ENCODE measurements at regions not wholly inside any gene's neighbourhood (a gene's known extent, or its start where the extent isn't known, plus 50 kb on each side); places are given as distances from the start of the nearest gene placed in this dataset.

- no TSS peak for BruUV-seq (replicated peaks)
- no peaks in the 10 kb centered on the region for H3K9me3 ChIP-seq (ENCODE audit: low read depth, low read length, poor library complexity, severe bottlenecking)
- ChIA-PET CTCF (no interaction called here), POLR2A (ENCODE audit: low non-redundant PET) (no interaction called here)
- intact Hi-C loops (cut with micrococcal nuclease; ENCODE audit: unreplicated experiment): no loop called here
- H3K4me1 ChIP-seq (ENCODE audit: insufficient read depth, low read length, poor library complexity, severe bottlenecking): peaks cover 53% of the 10 kb centered on the region
- no peaks in the 10 kb centered on the region for H3K27me3 ChIP-seq (replicated peaks; ENCODE audit: insufficient read depth, low read depth, low read length, poor library complexity)
- H3K36me3 ChIP-seq (ENCODE audit: insufficient read depth, low read length, poor library complexity, severe bottlenecking): no peaks in the 10 kb centered on the region
- DNase-seq (ENCODE audit: low spot score): peak; percentile 89
- H3K27ac ChIP-seq (ENCODE audit: low read depth, low read length, poor library complexity, severe bottlenecking): no peak overlapping the region
- H3K4me3 ChIP-seq (ENCODE audit: low read depth, low read length, poor library complexity, severe bottlenecking): peak overlapping the region; percentile 20
- TF ChIP-seq CTCF (conservative IDR thresholded peaks at IDR 0.05; ENCODE audit: low read depth, low read length) (no peak), EZH2 (IDR thresholded peaks at IDR 0.05; ENCODE audit: borderline replicate concordance, low read depth, low read length, poor library complexity, severe bottlenecking) (no peak)
These were observed 232.6 kb downstream of the TBL1XR1 start for GRCh38 chr3:176964661-176965060.

- H3K9me3 ChIP-seq (ENCODE audit: low read depth, low read length, poor library complexity, severe bottlenecking): no peaks in the 10 kb centered on the region
- no TSS peak for BruUV-seq (replicated peaks)
- H3K36me3 ChIP-seq (ENCODE audit: insufficient read depth, low read length, poor library complexity, severe bottlenecking): no peaks in the 10 kb centered on the region
- H3K27me3 ChIP-seq (replicated peaks; ENCODE audit: insufficient read depth, low read depth, low read length, poor library complexity): no peaks in the 10 kb centered on the region
- no peak overlapping the region for H3K27ac ChIP-seq (ENCODE audit: low read depth, low read length, poor library complexity, severe bottlenecking)
- intact Hi-C loops (cut with micrococcal nuclease; ENCODE audit: unreplicated experiment): no loop called here
- peak; percentile 38 for DNase-seq (ENCODE audit: low spot score)
- CTCF ChIA-PET: no interaction called here
- TF ChIP-seq CTCF (conservative IDR thresholded peaks at IDR 0.05; ENCODE audit: low read depth, low read length) (no peak), EZH2 (IDR thresholded peaks at IDR 0.05; ENCODE audit: borderline replicate concordance, low read depth, low read length, poor library complexity, severe bottlenecking) (no peak)
- H3K4me1 ChIP-seq (ENCODE audit: insufficient read depth, low read length, poor library complexity, severe bottlenecking): peaks cover 27% of the 10 kb centered on the region
- POLR2A ChIA-PET (ENCODE audit: low non-redundant PET): no interaction called here
- no peak overlapping the region for H3K4me3 ChIP-seq (ENCODE audit: low read depth, low read length, poor library complexity, severe bottlenecking)
These were observed 235.4 kb downstream of the TBL1XR1 start for GRCh38 chr3:176961916-176962315.

DNA sequence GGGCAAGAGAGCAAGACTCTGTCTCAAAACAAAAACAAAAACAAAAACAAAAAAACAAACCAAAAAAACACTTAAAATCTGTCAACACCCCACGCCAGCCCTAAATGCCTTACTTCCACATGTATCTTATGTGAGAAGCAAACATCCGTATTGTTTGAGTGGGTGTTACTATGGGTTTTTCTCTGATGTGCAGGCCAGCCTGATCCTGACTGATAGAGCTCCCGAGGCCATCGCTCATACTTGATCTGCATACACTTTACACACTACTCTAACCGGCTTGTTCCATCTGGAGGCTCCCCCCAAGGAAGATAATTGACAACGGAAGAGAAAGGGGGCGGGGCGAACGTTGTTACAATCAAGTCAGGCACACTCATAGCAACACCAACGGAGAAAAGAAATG lies 237.4 kb downstream of the TBL1XR1 start:
- POLR2A ChIA-PET (ENCODE audit: low non-redundant PET): interaction anchor here (0.6 kb wide), 1 partner anchor 580 kb away, joined by 4 read pairs; no protein-coding TSS in a partner anchor
- Histone ChIP-seq H3K9me3 (ENCODE audit: low read depth, low read length, poor library complexity, severe bottlenecking) (no peaks in the 10 kb centered on the region), H3K4me1 (ENCODE audit: insufficient read depth, low read length, poor library complexity, severe bottlenecking) (peaks cover 16% of the 10 kb centered on the region), H3K27me3 (replicated peaks; ENCODE audit: insufficient read depth, low read depth, low read length, poor library complexity) (no peaks in the 10 kb centered on the region), H3K4me3 (ENCODE audit: low read depth, low read length, poor library complexity, severe bottlenecking) (no peak overlapping the region), H3K36me3 (ENCODE audit: insufficient read depth, low read length, poor library complexity, severe bottlenecking) (no peaks in the 10 kb centered on the region), H3K27ac (ENCODE audit: low read depth, low read length, poor library complexity, severe bottlenecking) (peak overlapping the region; percentile 24)
- peak; percentile 77 for DNase-seq (ENCODE audit: low spot score)
- no TSS peak for BruUV-seq (replicated peaks)
- TF ChIP-seq CTCF (conservative IDR thresholded peaks at IDR 0.05; ENCODE audit: low read depth, low read length) (no peak), EZH2 (IDR thresholded peaks at IDR 0.05; ENCODE audit: borderline replicate concordance, low read depth, low read length, poor library complexity, severe bottlenecking) (no peak)
- intact Hi-C loops (cut with micrococcal nuclease; ENCODE audit: unreplicated experiment): no loop called here
- CTCF ChIA-PET: no interaction called here
